ENCODE measurements at regions not wholly inside any gene's neighbourhood (a gene's known extent, or its start where the extent isn't known, plus 50 kb on each side); places are given as distances from the start of the nearest gene placed in this dataset.

DNA sequence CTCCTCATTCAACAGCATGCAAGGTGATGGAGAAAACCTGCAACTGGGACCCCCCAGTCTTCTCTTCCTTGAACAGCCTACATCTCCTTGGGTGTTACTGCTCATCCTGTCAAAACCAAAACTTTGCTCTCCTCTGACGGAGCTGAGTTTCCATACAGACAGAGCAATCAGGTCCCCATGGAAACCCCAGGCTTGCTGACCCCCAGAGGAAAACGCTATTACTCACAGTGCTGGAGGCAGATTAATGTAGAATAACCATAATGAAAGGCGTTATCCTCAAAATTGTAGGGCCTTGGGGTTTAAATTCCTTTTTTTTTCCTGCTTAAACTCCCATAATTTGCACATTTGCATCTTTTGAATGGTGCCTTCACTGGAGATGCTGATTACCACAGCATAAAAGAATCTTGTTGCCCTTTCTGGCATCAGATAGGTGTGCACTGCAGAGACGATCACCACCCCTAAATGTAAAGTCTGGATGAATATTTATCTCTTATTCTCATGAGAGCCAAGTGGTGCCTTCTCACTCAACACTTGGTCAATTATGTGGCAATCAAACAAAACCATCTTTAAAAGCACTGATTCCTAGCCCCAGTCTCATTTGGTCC, 126.3 kb downstream of the MSX2 start:
- TF ChIP-seq, protein P1, sequence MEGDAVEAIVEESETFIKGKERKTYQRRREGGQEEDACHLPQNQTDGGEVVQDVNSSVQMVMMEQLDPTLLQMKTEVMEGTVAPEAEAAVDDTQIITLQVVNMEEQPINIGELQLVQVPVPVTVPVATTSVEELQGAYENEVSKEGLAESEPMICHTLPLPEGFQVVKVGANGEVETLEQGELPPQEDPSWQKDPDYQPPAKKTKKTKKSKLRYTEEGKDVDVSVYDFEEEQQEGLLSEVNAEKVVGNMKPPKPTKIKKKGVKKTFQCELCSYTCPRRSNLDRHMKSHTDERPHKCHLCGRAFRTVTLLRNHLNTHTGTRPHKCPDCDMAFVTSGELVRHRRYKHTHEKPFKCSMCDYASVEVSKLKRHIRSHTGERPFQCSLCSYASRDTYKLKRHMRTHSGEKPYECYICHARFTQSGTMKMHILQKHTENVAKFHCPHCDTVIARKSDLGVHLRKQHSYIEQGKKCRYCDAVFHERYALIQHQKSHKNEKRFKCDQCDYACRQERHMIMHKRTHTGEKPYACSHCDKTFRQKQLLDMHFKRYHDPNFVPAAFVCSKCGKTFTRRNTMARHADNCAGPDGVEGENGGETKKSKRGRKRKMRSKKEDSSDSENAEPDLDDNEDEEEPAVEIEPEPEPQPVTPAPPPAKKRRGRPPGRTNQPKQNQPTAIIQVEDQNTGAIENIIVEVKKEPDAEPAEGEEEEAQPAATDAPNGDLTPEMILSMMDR (conservative IDR thresholded peaks at IDR 0.05; ENCODE audit: low read length) = no peak
- TF ChIP-seq EZH2phosphoT487 (IDR thresholded peaks at IDR 0.05; ENCODE audit: borderline replicate concordance, low read depth, low read length) = no peak
